Astrocyte (in vitro differentiated cells and primary cell): ENCODE measurements at regions not wholly inside any gene's neighbourhood (a gene's known extent, or its start where the extent isn't known, plus 50 kb on each side); places are given as distances from the start of the nearest gene placed in this dataset.

Experiments used
- DNase-seq: peaks from one replicate; pipeline ENCODE4 v3.0.0-alpha.2; 2010; ENCODE audit warnings: low read depth
- FAIRE-seq: peaks from 2 replicates; lab custom pipeline; 2011; peaks lifted over from hg19 to GRCh38; lab: Jason Lieb, UNC
- H2AFZ ChIP-seq: 2 replicates; pipeline ENCODE4 v1.6.0; 2012; ENCODE audit warnings: low read depth, low read length, inconsistent platforms
- H3K27ac ChIP-seq: 2 replicates; pipeline ENCODE4 v1.5.1; 2011; ENCODE audit warnings: low read depth, low read length, inconsistent platforms
- H3K27me3 ChIP-seq: 2 replicates; pipeline ENCODE4 v1.6.0; 2011; ENCODE audit warnings: low read length, inconsistent platforms; ENCODE audit not compliant: insufficient read depth
- H3K36me3 ChIP-seq: 2 replicates; pipeline ENCODE4 v1.5.1; 2011; ENCODE audit warnings: low read length, inconsistent platforms; ENCODE audit not compliant: insufficient read depth
- H3K4me1 ChIP-seq: 2 replicates; pipeline ENCODE4 v1.5.1; 2011; ENCODE audit warnings: low read length, inconsistent platforms; ENCODE audit not compliant: insufficient read depth
- H3K4me2 ChIP-seq: 2 replicates; pipeline ENCODE4 v1.6.0; 2012; ENCODE audit warnings: low read length, inconsistent platforms
- H3K4me3 ChIP-seq: 2 replicates; pipeline ENCODE4 v1.5.1; 2011; ENCODE audit warnings: low read depth, mild to moderate bottlenecking, low read length, inconsistent platforms; ENCODE audit not compliant: insufficient read depth
- H3K79me2 ChIP-seq: 2 replicates; pipeline ENCODE4 v1.6.0; 2012; ENCODE audit warnings: mild to moderate bottlenecking, low read length, inconsistent platforms; ENCODE audit not compliant: insufficient read depth
- H3K9ac ChIP-seq: 2 replicates; pipeline ENCODE4 v1.6.0; 2012; ENCODE audit warnings: mild to moderate bottlenecking, low read length, inconsistent platforms
- H3K9me3 ChIP-seq: 2 replicates; pipeline ENCODE4 v1.5.1; 2012; ENCODE audit warnings: low read depth, mild to moderate bottlenecking, low read length, inconsistent platforms; ENCODE audit not compliant: insufficient read depth
- H4K20me1 ChIP-seq: 2 replicates; pipeline ENCODE4 v1.6.0; 2012; ENCODE audit warnings: low read length, inconsistent platforms; ENCODE audit not compliant: insufficient read depth
- H3K27ac Mint-ChIP-seq: one replicate; pipeline ENCODE4 v1.8.0; 2021; ENCODE audit warnings: mild to moderate bottlenecking, mixed read lengths; ENCODE audit not compliant: unreplicated experiment
- H3K27me3 Mint-ChIP-seq: one replicate; pipeline ENCODE4 v1.8.0; 2021; ENCODE audit warnings: low read depth, mixed read lengths; ENCODE audit not compliant: unreplicated experiment
- H3K36me3 Mint-ChIP-seq: one replicate; pipeline ENCODE4 v1.8.0; 2021; ENCODE audit warnings: low read depth, mixed read lengths; ENCODE audit not compliant: unreplicated experiment
- H3K4me1 Mint-ChIP-seq: one replicate; pipeline ENCODE4 v1.8.0; 2021; ENCODE audit warnings: low read depth, mixed read lengths; ENCODE audit not compliant: unreplicated experiment
- H3K4me3 Mint-ChIP-seq: one replicate; pipeline ENCODE4 v1.8.0; 2021; ENCODE audit warnings: mild to moderate bottlenecking, moderate library complexity, mixed read lengths; ENCODE audit not compliant: unreplicated experiment
- H3K9me3 Mint-ChIP-seq: one replicate; pipeline ENCODE4 v1.8.0; 2021; ENCODE audit warnings: mild to moderate bottlenecking, mixed read lengths; ENCODE audit not compliant: unreplicated experiment
- CTCF ChIP-seq: IDR thresholded peaks from 2 replicates; pipeline ENCODE4 v1.5.1; 2011; ENCODE audit warnings: low read depth, mild to moderate bottlenecking, inconsistent platforms, low read length, moderate library complexity; ENCODE audit not compliant: insufficient read depth
- EZH2 ChIP-seq: IDR thresholded peaks from 2 replicates; pipeline ENCODE4 v1.6.1; 2012; ENCODE audit warnings: mild to moderate bottlenecking, low read length, inconsistent platforms; ENCODE audit not compliant: insufficient read depth

DNA sequence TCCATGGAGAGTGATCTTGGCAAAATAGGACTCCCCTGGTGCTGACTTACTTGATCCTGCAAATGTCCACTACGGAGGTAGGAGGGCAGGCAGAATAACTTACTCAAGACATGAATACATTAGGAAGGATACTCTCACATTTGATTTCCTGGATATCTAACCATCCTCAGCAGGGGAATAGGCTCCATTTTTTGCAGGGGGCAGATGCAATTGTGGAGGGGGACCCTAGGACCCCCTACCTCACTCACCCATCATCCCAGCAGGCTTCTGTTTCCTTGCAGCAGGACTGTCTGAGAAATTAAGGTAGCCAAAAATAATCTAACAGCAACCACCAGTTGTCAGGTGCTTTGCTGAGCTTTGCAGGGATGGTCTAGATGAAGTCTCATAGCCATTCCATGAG, 482.0 kb downstream of the ZNF536 start:
- no peaks in the 10 kb centered on the region for H3K4me1 ChIP-seq
- no peak overlapping the region for H3K9ac ChIP-seq
- TF ChIP-seq EZH2 (no peak), CTCF (no peak)
- no peak overlapping the region for H3K4me3 ChIP-seq
- no peaks in the 10 kb centered on the region for H4K20me1 ChIP-seq
- FAIRE-seq (no peak), DNase-seq (no peak)
- H3K4me2 ChIP-seq, result no peak overlapping the region
- peaks cover 2% of the 10 kb centered on the region for H3K9me3 Mint-ChIP-seq
- no peaks in the 10 kb centered on the region for H3K27me3 ChIP-seq
- no peak overlapping the region for H3K4me3 Mint-ChIP-seq
- H3K36me3 ChIP-seq, result no peaks in the 10 kb centered on the region
- no peak overlapping the region for H3K27ac Mint-ChIP-seq
- no peaks in the 10 kb centered on the region for H3K36me3 Mint-ChIP-seq
- no peak overlapping the region for H3K27ac ChIP-seq
- peaks cover 2% of the 10 kb centered on the region for H3K9me3 ChIP-seq
- H3K79me2 ChIP-seq, result no peaks in the 10 kb centered on the region
- H3K4me1 Mint-ChIP-seq, result no peaks in the 10 kb centered on the region
- H2AFZ ChIP-seq, result no peak overlapping the region
- H3K27me3 Mint-ChIP-seq, result peaks cover 17% of the 10 kb centered on the region

DNA sequence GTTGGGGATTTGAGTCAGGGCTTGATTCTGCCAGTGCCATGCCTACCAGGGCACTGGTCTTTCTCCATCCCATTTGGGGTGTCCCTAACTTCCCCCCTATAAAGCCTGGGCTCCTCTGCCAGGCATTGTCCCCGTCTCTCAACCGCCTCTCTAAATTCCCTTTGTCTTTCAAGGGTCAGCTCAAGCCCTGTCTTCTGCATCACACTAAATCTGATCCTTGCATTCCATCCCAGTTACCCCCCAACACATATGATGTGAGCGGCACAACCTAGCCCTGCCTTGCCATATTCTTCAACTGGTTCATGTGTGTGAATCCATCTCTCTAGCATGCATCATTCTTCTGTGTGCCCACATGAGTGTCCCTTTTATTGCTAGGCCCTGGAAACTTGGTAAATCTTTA, 480.9 kb downstream of the ZNF536 start:
- Mint-ChIP-seq H3K9me3 (peaks cover 2% of the 10 kb centered on the region), H3K4me3 (no peak overlapping the region), H3K4me1 (peaks cover 7% of the 10 kb centered on the region), H3K27me3 (peaks cover 13% of the 10 kb centered on the region), H3K36me3 (no peaks in the 10 kb centered on the region), H3K27ac (no peak overlapping the region)
- TF ChIP-seq CTCF, result no peak
- TF ChIP-seq EZH2, result no peak
- Histone ChIP-seq H3K4me2 (no peak overlapping the region), H3K4me3 (no peak overlapping the region), H3K9ac (no peak overlapping the region), H3K27me3 (no peaks in the 10 kb centered on the region), H3K9me3 (no peaks in the 10 kb centered on the region), H4K20me1 (no peaks in the 10 kb centered on the region), H3K79me2 (no peaks in the 10 kb centered on the region), H3K36me3 (no peaks in the 10 kb centered on the region), H2AFZ (no peak overlapping the region), H3K4me1 (no peaks in the 10 kb centered on the region), H3K27ac (no peak overlapping the region)
- FAIRE-seq, result no peak
- no peak for DNase-seq

DNA sequence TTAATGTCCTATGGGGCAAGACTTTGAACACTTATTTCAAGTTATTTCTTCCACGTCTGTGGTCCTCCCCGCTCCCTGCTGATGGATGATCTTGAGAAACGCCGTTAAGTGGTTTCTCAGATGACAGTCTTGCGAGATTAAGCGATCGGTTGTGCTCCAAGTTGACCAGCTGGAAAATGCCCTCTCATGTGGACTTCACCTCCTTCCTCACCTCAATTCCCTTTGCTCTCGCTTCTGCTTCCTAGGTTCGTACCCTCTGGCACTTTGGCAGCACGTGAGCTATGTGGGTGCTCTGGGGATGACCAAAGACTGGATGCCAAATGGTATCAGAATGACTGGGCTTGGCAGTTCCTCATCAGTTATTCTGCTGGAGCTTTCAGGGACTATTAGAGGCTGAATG, 480.0 kb downstream of the ZNF536 start:
- Histone ChIP-seq H2AFZ (no peak overlapping the region), H3K4me2 (no peak overlapping the region), H3K4me3 (no peak overlapping the region), H3K27ac (no peak overlapping the region), H3K9me3 (peaks cover 3% of the 10 kb centered on the region), H3K9ac (no peak overlapping the region), H3K36me3 (no peaks in the 10 kb centered on the region), H3K4me1 (no peaks in the 10 kb centered on the region), H3K79me2 (no peaks in the 10 kb centered on the region), H3K27me3 (no peaks in the 10 kb centered on the region), H4K20me1 (no peaks in the 10 kb centered on the region)
- Mint-ChIP-seq H3K4me1 (peaks cover 7% of the 10 kb centered on the region), H3K4me3 (no peak overlapping the region), H3K36me3 (no peaks in the 10 kb centered on the region), H3K9me3 (peaks cover 2% of the 10 kb centered on the region), H3K27me3 (peaks cover 13% of the 10 kb centered on the region), H3K27ac (no peak overlapping the region)
- FAIRE-seq, result no peak
- DNase-seq, result no peak
- no peak for TF ChIP-seq EZH2
- TF ChIP-seq CTCF, result no peak
